Mucosa of rectum (tissue), 2 donors: ENCODE measurements at regions not wholly inside any gene's neighbourhood (a gene's known extent, or its start where the extent isn't known, plus 50 kb on each side); places are given as distances from the start of the nearest gene placed in this dataset.

Experiments
- H3K27ac ChIP-seq, 2 donors: one replicate each; pipeline ENCODE4 v1.7.0; 2013; ENCODE audit warnings: inconsistent platforms in 2 of 2, low read depth in 2 of 2, low read length in 2 of 2
- H3K27me3 ChIP-seq, 2 donors: one replicate each; pipeline ENCODE4 v1.7.0; 2013; ENCODE audit warnings: low read length in 2 of 2; ENCODE audit not compliant: control insufficient read depth in 2 of 2, insufficient read depth in 2 of 2
- H3K36me3 ChIP-seq, 2 donors: one replicate each; pipeline ENCODE4 v1.7.0; 2013; ENCODE audit warnings: low read length in 2 of 2; ENCODE audit not compliant: control insufficient read depth in 2 of 2, insufficient read depth in 2 of 2
- H3K4me1 ChIP-seq, 2 donors: one replicate each; pipeline ENCODE4 v1.7.0; 2013; ENCODE audit warnings: low read length in 2 of 2, mild to moderate bottlenecking in 1 of 2; ENCODE audit not compliant: control insufficient read depth in 2 of 2, insufficient read depth in 2 of 2
- H3K4me3 ChIP-seq, 2 donors: one replicate each; pipeline ENCODE4 v1.7.0; 2013; ENCODE audit warnings: low read length in 2 of 2
- H3K9ac ChIP-seq, 2 donors: one replicate each; pipeline ENCODE4 v1.7.0; 2013; ENCODE audit warnings: low read length in 2 of 2, low read depth in 1 of 2, mild to moderate bottlenecking in 1 of 2
- H3K9me3 ChIP-seq, 2 donors: one replicate each; pipeline ENCODE4 v1.7.0; 2013; ENCODE audit warnings: low read length in 2 of 2; ENCODE audit not compliant: control insufficient read depth in 2 of 2
- donor health status: healthy.
- donor health status: Normal muscosa, but diverticular disease.

- no peak overlapping the region for H3K4me3 ChIP-seq
- H3K9me3 ChIP-seq = no peaks in the 10 kb centered on the region
- no peaks in the 10 kb centered on the region for H3K4me1 ChIP-seq
- H3K27me3 ChIP-seq = no peaks in the 10 kb centered on the region
- H3K27ac ChIP-seq = no peak overlapping the region
- H3K36me3 ChIP-seq = no peaks in the 10 kb centered on the region
- H3K9ac ChIP-seq = no peak overlapping the region
Observed at GRCh38 chr2:235357881-235358280, 136.0 kb upstream of the AGAP1 start.

DNA sequence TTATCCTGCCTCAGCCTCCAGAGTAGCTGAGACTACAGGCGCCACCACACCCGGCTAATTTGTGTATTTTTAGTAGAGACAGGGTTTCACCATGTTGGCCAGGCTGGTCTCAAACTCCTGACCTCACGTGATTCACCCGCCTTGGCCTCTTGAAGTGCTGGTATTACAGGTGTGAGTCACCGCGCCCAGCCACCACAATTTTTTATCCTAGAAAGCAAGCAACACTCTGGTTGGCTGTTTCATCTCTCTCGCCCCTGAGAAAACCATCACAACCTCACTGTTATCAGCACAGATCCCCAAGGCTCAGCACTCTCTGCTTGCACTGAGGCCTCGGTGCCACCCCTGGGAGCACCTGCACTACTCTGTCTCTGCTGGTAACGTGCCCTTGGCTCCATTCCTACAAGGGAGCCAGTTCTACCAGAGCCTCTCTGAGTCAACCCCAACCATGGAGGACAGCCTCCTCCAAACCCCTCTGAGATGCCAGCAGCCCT lies 134.8 kb upstream of the AGAP1 start:
- Histone ChIP-seq H3K27ac (no peak overlapping the region), H3K9me3 (no peaks in the 10 kb centered on the region), H3K36me3 (no peaks in the 10 kb centered on the region), H3K9ac (no peak overlapping the region), H3K4me3 (no peak overlapping the region), H3K4me1 (no peaks in the 10 kb centered on the region), H3K27me3 (no peaks in the 10 kb centered on the region)

GRCh38 chr2:235360446-235360845 lies 133.4 kb upstream of the AGAP1 start:
- no peak overlapping the region for H3K4me3 ChIP-seq
- no peaks in the 10 kb centered on the region for H3K27me3 ChIP-seq
- H3K9ac ChIP-seq = no peak overlapping the region
- no peaks in the 10 kb centered on the region for H3K4me1 ChIP-seq
- H3K27ac ChIP-seq = no peak overlapping the region
- H3K9me3 ChIP-seq = no peaks in the 10 kb centered on the region
- H3K36me3 ChIP-seq = no peaks in the 10 kb centered on the region

DNA sequence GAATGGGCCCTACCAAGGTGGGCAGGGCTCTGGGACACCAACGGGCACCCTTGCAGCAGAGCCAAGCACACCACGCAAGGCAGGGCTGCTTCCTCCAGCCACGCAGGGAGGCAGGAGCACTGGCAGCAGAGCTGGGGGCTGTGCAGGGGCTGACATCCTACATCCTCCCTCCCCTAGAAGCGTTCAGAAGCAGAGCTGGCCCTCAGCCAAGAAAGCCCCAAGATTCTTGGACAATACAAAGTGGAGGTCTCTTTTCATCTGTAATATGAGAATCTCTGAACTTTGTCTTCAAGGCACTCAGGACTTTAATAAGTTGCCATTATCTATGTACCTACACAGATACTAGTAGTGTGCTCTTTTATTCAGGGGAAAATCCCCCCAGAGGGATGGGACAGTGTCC lies 128.1 kb upstream of the AGAP1 start:
- H3K27me3 ChIP-seq = no peaks in the 10 kb centered on the region
- no peaks in the 10 kb centered on the region for H3K36me3 ChIP-seq
- no peak overlapping the region for H3K4me3 ChIP-seq
- H3K9ac ChIP-seq = no peak overlapping the region
- no peak overlapping the region for H3K27ac ChIP-seq
- H3K9me3 ChIP-seq = no peaks in the 10 kb centered on the region
- no peaks in the 10 kb centered on the region for H3K4me1 ChIP-seq

DNA sequence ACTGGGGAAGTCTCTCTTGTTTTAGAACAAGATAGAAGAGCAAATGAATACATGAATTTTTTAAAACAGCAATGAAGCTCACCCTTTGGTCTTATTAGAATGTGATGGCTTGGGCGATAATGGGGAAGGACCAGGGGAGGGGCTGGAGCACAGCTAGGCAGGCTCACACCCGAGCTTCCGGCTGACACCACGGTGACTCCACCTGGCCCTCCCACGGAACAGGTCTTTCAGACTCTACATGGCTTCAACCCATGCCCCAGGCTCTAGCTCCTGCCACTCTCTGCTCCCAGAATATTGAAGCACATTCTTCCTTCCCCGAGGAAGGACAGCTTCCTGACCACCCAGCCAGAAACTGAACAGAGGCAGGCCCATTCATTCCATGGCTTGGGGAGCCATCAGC lies 127.5 kb upstream of the AGAP1 start:
- H3K9ac ChIP-seq = no peak overlapping the region
- no peak overlapping the region for H3K27ac ChIP-seq
- no peaks in the 10 kb centered on the region for H3K4me1 ChIP-seq
- H3K4me3 ChIP-seq = no peak overlapping the region
- no peaks in the 10 kb centered on the region for H3K27me3 ChIP-seq
- no peaks in the 10 kb centered on the region for H3K9me3 ChIP-seq
- H3K36me3 ChIP-seq = no peaks in the 10 kb centered on the region

- Histone ChIP-seq H3K27ac (no peak overlapping the region), H3K9me3 (no peaks in the 10 kb centered on the region), H3K4me1 (no peaks in the 10 kb centered on the region), H3K27me3 (no peaks in the 10 kb centered on the region), H3K36me3 (no peaks in the 10 kb centered on the region), H3K4me3 (no peak overlapping the region), H3K9ac (no peak overlapping the region)
Observed at GRCh38 chr2:235366807-235367206, 127.0 kb upstream of the AGAP1 start.

DNA sequence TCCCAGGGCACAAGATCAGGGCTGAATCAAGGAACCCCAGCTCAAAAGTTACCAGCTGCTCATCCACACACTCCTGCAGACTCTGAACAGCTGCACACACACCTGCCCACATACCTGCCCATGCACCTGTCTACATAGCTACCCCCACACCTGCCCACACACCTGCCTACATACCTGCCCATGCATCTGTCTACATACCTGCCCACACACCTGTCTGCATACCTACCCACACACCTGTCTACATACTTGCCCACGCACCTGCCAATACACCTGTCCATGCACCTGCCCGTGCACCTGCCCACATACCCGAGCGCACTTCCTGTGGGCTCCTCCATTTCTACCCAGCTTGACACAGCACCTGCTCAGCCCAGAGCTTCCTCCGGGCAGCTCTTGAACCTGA lies 122.8 kb upstream of the AGAP1 start:
- no peak overlapping the region for H3K4me3 ChIP-seq
- no peaks in the 10 kb centered on the region for H3K36me3 ChIP-seq
- no peaks in the 10 kb centered on the region for H3K9me3 ChIP-seq
- no peaks in the 10 kb centered on the region for H3K27me3 ChIP-seq
- no peaks in the 10 kb centered on the region for H3K4me1 ChIP-seq
- no peak overlapping the region for H3K9ac ChIP-seq
- no peak overlapping the region for H3K27ac ChIP-seq

GRCh38 chr2:235373171-235373570 lies 120.7 kb upstream of the AGAP1 start:
- Histone ChIP-seq H3K4me1 (no peaks in the 10 kb centered on the region), H3K27me3 (no peaks in the 10 kb centered on the region), H3K36me3 (no peaks in the 10 kb centered on the region), H3K4me3 (no peak overlapping the region), H3K9me3 (no peaks in the 10 kb centered on the region), H3K9ac (no peak overlapping the region), H3K27ac (no peak overlapping the region)

DNA sequence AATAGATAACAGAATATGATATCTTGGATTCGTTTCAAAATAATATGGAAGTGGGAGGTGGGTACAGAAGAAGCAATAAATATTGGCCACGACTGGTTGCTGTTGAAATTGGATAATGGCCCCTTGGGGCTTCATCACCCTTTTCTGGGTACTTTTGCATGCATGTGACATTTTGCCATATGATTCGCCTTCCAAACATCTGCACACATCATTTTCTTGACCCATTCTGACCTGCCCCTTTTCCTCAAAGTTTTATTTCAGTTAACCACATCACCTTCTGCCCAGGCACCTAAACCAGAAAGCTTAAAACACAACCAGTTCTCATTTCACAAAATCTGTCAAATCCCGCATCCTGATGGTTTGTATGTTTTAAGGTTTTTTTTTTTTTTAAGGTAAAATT lies 116.7 kb upstream of the AGAP1 start:
- H3K27me3 ChIP-seq = no peaks in the 10 kb centered on the region
- no peaks in the 10 kb centered on the region for H3K36me3 ChIP-seq
- H3K4me3 ChIP-seq = no peak overlapping the region
- no peak overlapping the region for H3K27ac ChIP-seq
- H3K4me1 ChIP-seq = no peaks in the 10 kb centered on the region
- H3K9ac ChIP-seq = no peak overlapping the region
- H3K9me3 ChIP-seq = no peaks in the 10 kb centered on the region

DNA sequence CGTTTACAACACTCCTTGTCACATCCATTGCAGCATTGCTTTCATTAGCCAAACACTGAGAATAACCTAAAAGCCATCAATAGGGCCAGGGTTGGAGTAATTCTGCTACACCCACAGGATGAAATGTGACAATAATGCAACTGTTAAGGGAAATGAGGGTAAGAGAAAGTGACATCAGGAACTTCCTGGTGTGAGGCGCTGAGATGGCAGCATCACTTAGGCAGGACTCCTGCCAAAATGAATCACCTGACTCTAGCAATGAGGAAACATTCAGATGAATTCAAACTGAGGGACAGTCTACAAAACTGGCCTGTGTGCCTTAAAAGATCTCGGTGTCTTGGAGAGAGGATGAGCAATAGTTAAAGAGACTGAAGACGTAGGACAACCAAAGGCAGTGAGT lies 115.6 kb upstream of the AGAP1 start:
- Histone ChIP-seq H3K27ac (no peak overlapping the region), H3K36me3 (no peaks in the 10 kb centered on the region), H3K9ac (no peak overlapping the region), H3K4me1 (no peaks in the 10 kb centered on the region), H3K4me3 (no peak overlapping the region), H3K27me3 (no peaks in the 10 kb centered on the region), H3K9me3 (no peaks in the 10 kb centered on the region)

GRCh38 chr2:235378944-235379343 lies 114.9 kb upstream of the AGAP1 start:
- H3K27ac ChIP-seq = no peak overlapping the region
- H3K9me3 ChIP-seq = no peaks in the 10 kb centered on the region
- H3K9ac ChIP-seq = no peak overlapping the region
- no peak overlapping the region for H3K4me3 ChIP-seq
- no peaks in the 10 kb centered on the region for H3K36me3 ChIP-seq
- no peaks in the 10 kb centered on the region for H3K27me3 ChIP-seq
- H3K4me1 ChIP-seq = no peaks in the 10 kb centered on the region
